Adrenal gland (tissue), 9 donors: ENCODE measurements at regions not wholly inside any gene's neighbourhood (a gene's known extent, or its start where the extent isn't known, plus 50 kb on each side); places are given as distances from the start of the nearest gene placed in this dataset.

ENCODE experiments used
- DNase-seq, 7 donors: peaks; one replicate each; pipeline ENCODE4 v3.0.0-alpha.2; 2019 to 2020
- H3K27ac ChIP-seq, 5 donors: fragments of 200-600 bp; sonication (generic) in 4 of 5; 1 replicate in 3 of 5; 2 replicates in 2 of 5; pipeline versions ENCODE4 v1.5.1 to v1.8.0; 2016 to 2020; ENCODE audit warnings: mild to moderate bottlenecking in 1 of 5
- H3K27me3 ChIP-seq: fragments of 200-600 bp; 2 replicates; pipeline ENCODE4 v1.8.0; 2021
- H3K36me3 ChIP-seq, 2 donors: fragments of 200-600 bp; replicated peaks in 1 of 2; 1 replicate in 1 of 2; 2 replicates in 1 of 2; pipeline versions ENCODE4 v1.5.1 to v1.8.0; 2018 to 2022
- H3K4me1 ChIP-seq, 2 donors: fragments of 200-600 bp; replicated peaks in 1 of 2; 1 replicate in 1 of 2; 2 replicates in 1 of 2; pipeline versions ENCODE4 v1.5.1 to v1.8.0; 2018 to 2021
- H3K4me3 ChIP-seq, 4 donors: fragments of 200-600 bp; sonication (generic) in 3 of 4; one replicate each; pipeline ENCODE4 v1.5.1; 2016 to 2018
- H3K9me3 ChIP-seq, 3 donors: fragments of 200-600 bp; sonication (generic) in 1 of 3; replicated peaks in 1 of 3; 1 replicate in 2 of 3; 2 replicates in 1 of 3; pipeline versions ENCODE4 v1.5.1 to v1.8.0; 2016 to 2021
- CTCF ChIP-seq, 6 experiments: fragments of 450-650 bp in 4 of 6; fragments of 200-600 bp in 2 of 6; sonication (generic) in 1 of 6; IDR thresholded peaks; 1 replicate in 5 of 6; 2 replicates in 1 of 6; pipeline versions ENCODE4 v1.5.1 to v1.8.0; 2016 to 2021; ENCODE audit warnings: antibody characterized with exemption in 6 of 6, mild to moderate bottlenecking in 2 of 6, moderate library complexity in 1 of 6
- POLR2A ChIP-seq, 2 donors: fragments of 450-650 bp; IDR thresholded peaks; one replicate each; pipeline ENCODE4 v1.6.1; 2017; ENCODE audit warnings: antibody characterized with exemption in 2 of 2, mild to moderate bottlenecking in 2 of 2, moderate library complexity in 1 of 2
- WGBS, 4 donors: extraction: QIAGEN DNeasy Blood & Tissue Kit in 2 of 4; methylation state at CpG; one replicate each; pipeline versions ENCODE4 v1.1.5 to v1.1.7; 2013 to 2017; 5-methylcytosine and 5-hydroxymethylcytosine counted together
- intact Hi-C, 2 donors: fragments of 100-400 bp; cut with DNase I; formaldehyde crosslinking; loops; one replicate each; pipeline versions ENCODE4 v1.14.1 to v1.15.0; 2022 to 2023
- donor health status: healthy with polysubstance abuse.
- donor health status: Bipolar disorder and iron deficiency.
- donor health status: DM: yes; HTN: yes; CAD: no.
- donor health status: DM: no; HTN: no; CAD: no.
- donor health status: DM: no; HTN: no; CAD: no.

DNA sequence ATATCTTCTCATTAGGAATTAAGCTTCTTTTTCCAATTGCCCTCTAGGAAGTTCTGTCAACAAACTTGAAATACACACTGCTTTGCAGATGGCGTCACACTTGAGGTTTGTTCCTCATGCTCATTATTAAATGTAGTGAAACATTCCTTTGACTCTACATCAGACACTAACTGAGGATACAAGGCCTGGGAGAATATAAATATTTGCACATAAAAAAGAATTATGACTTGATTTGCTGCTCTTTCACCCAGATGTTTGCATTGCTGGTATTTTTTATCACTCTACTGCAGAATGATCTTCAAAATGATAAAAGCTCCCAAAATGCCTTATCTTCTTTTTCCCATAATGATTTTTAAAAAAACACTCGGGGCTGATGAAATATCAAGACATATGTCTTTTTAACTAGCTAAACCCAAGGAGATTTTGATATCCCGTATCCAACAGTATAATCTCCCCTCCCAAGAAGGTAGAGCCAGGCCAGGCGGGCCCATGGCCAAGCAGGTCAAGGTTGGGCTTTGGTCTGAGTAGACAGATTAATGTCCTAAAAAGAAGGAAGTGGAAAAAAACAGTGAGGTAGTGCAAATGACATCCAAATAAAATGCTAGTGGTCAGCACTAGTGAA lies 264.6 kb downstream of the HHIPL2 start:
- DNase-seq: peak; percentile 26 to 60 (median 51)
- no peak overlapping the region for H3K27ac ChIP-seq
- intact Hi-C loops: no loop called here

GRCh38 chr1:222279591-222279990 lies 268.3 kb downstream of the HHIPL2 start:
- no peak overlapping the region for H3K27ac ChIP-seq
- no peak overlapping the region for H3K4me3 ChIP-seq
- no peaks in the 10 kb centered on the region for H3K36me3 ChIP-seq
- TF ChIP-seq POLR2A (IDR thresholded peaks at IDR 0.05) (no peak), CTCF (IDR thresholded peaks at IDR 0.05) (no peak)
- no peaks in the 10 kb centered on the region for H3K4me1 ChIP-seq
- intact Hi-C loops: no loop called here
- no peaks in the 10 kb centered on the region for H3K27me3 ChIP-seq
- 62 to 84% (median 75%) methylated on average over 3 of the region's 3 CpGs for WGBS, 4 donors
- DNase-seq: no peak
- no peaks in the 10 kb centered on the region for H3K9me3 ChIP-seq

More for the DNA sequence above, 264.6 kb downstream of the HHIPL2 start:
- Histone ChIP-seq H3K4me1 (peaks cover 0 to 4% of the 10 kb centered on the region in 2 donors), H3K4me3 (no peak overlapping the region), H3K36me3 (no peaks in the 10 kb centered on the region), H3K27me3 (no peaks in the 10 kb centered on the region), H3K9me3 (no peaks in the 10 kb centered on the region)
- 28 to 40% (median 31%) methylated on average over 4 of the region's 4 CpGs for WGBS, 4 donors
- TF ChIP-seq CTCF (IDR thresholded peaks at IDR 0.05) (no peak), POLR2A (IDR thresholded peaks at IDR 0.05) (no peak)

GRCh38 chr1:222278501-222278900 lies 269.4 kb downstream of the HHIPL2 start:
- TF ChIP-seq POLR2A (IDR thresholded peaks at IDR 0.05) (no peak), CTCF (IDR thresholded peaks at IDR 0.05) (no peak)
- H3K9me3 ChIP-seq: no peaks in the 10 kb centered on the region
- H3K4me1 ChIP-seq: no peaks in the 10 kb centered on the region
- DNase-seq: no peak
- no peak overlapping the region for H3K4me3 ChIP-seq
- H3K36me3 ChIP-seq: no peaks in the 10 kb centered on the region
- H3K27ac ChIP-seq: no peak overlapping the region
- no peaks in the 10 kb centered on the region for H3K27me3 ChIP-seq
- intact Hi-C loops: no loop called here

GRCh38 chr1:222275729-222276465 lies 272.0 kb downstream of the HHIPL2 start:
- Histone ChIP-seq H3K27me3 (no peaks in the 10 kb centered on the region), H3K4me1 (no peaks in the 10 kb centered on the region), H3K27ac (no peak overlapping the region), H3K4me3 (no peak overlapping the region), H3K36me3 (no peaks in the 10 kb centered on the region), H3K9me3 (no peaks in the 10 kb centered on the region)
- TF ChIP-seq POLR2A (IDR thresholded peaks at IDR 0.05): no peak
- TF ChIP-seq CTCF (IDR thresholded peaks at IDR 0.05): no peak
- intact Hi-C loops: no loop called here
- no peak for DNase-seq
- 68 to 87% (median 79%) methylated on average over 6 of the region's 6 CpGs for WGBS, 4 donors
